Transverse colon (tissue), 4 donors: ENCODE measurements at regions not wholly inside any gene's neighbourhood (a gene's known extent, or its start where the extent isn't known, plus 50 kb on each side); places are given as distances from the start of the nearest gene placed in this dataset.

Experiments
- DNase-seq: peaks from one replicate; pipeline ENCODE4 v3.0.0-alpha.2; 2019
- H3K27ac ChIP-seq, 4 donors: fragments of 200-600 bp; sonication (generic); 2 replicates each; pipeline ENCODE4 v1.5.1; 2016 to 2018; ENCODE audit warnings: inconsistent platforms in 4 of 4
- H3K27me3 ChIP-seq: fragments of 200-600 bp; sonication (generic); 2 replicates; pipeline ENCODE4 v1.5.1; 2017; ENCODE audit warnings: inconsistent platforms
- H3K36me3 ChIP-seq, 4 donors: fragments of 200-600 bp; sonication (generic); 2 replicates each; pipeline ENCODE4 v1.5.1; 2017 to 2019; ENCODE audit warnings: inconsistent platforms in 4 of 4
- H3K4me1 ChIP-seq, 4 donors: fragments of 200-600 bp; sonication (generic); 2 replicates each; pipeline ENCODE4 v1.5.1; 2017 to 2020; ENCODE audit warnings: inconsistent platforms in 4 of 4
- H3K4me3 ChIP-seq, 4 donors: fragments of 200-600 bp; sonication (generic); 1 replicate in 1 of 4; 2 replicates in 3 of 4; pipeline versions ENCODE4 v1.5.1 to v1.6.1; 2017 to 2019; ENCODE audit warnings: inconsistent platforms in 4 of 4
- H3K9me3 ChIP-seq, 2 donors: fragments of 200-600 bp; sonication (generic); 2 replicates each; pipeline ENCODE4 v1.5.1; 2017 to 2019; ENCODE audit warnings: inconsistent platforms in 2 of 2
- EP300 ChIP-seq: sonication (generic); formaldehyde crosslinking; IDR thresholded peaks from one replicate; pipeline ENCODE4 v1.6.1; 2017; ENCODE audit warnings: antibody characterized with exemption, low read depth
- POLR2A ChIP-seq: fragments of 450-650 bp; IDR thresholded peaks from one replicate; pipeline ENCODE4 v1.6.1; 2016; ENCODE audit warnings: antibody characterized with exemption, mild to moderate bottlenecking, moderate library complexity
- POLR2AphosphoS5 ChIP-seq, 3 donors: sonication (generic); formaldehyde crosslinking; IDR thresholded peaks; one replicate each; pipeline ENCODE4 v1.6.1; 2016; ENCODE audit warnings: antibody characterized with exemption in 3 of 3
- WGBS, 2 donors: methylation state at CpG; one replicate each; pipeline ENCODE4 v1.1.5; 2018; ENCODE audit warnings: low coverage in 1 of 2; 5-methylcytosine and 5-hydroxymethylcytosine counted together
- in situ Hi-C, 4 donors: fragments of 200-750 bp; cut with MboI; loops; one replicate each; pipeline versions ENCODE4 v1.15.0 to v1.15.1; 2017; ENCODE audit warnings: low sequenced_read_pairs in 3 of 4, low pct_ligation_motif_present in 1 of 4, low pct_unique_long_range_greater_than_20kb in 1 of 4
- intact Hi-C: fragments of 100-400 bp; cut with DNase I; formaldehyde crosslinking; loops from one replicate; pipeline ENCODE4 v1.15.1; 2023; ENCODE audit warnings: low total_unique reads
- TF ChIP-seq, protein P1 (sequence below), 5 experiments: fragments of 200-600 bp in 3 of 5; fragments of 450-650 bp in 2 of 5; sonication (generic) in 3 of 5; IDR thresholded peaks; 1 replicate in 2 of 5; 2 replicates in 3 of 5; pipeline ENCODE4 v1.5.1; 2016 to 2017; ENCODE audit warnings: antibody characterized with exemption in 5 of 5, inconsistent platforms in 3 of 5, mild to moderate bottlenecking in 2 of 5, moderate library complexity in 1 of 5

DNA sequence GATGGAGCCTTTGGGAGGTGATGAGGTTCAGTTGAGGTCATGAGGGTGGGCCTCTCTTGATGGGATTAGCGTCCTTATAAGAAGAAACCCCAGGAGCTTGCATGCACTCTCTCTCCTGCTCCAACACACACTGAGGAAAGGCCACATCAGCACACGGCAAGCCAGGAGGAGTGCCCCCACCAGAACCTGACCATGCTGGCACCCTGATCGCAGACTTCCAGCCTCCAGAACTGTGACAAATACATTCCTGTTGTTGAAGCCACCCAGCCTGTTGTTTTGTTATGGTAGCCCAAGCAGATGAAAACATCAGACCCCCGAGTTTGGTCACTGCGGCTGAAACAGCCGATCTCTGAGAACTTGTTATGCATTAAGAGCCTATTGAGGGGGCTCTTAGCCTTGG, 64.8 kb upstream of the SOD1 start:
- in situ Hi-C loops (loop anchor here in 2 of 4 donors (5.0 to 25.0 kb wide), 2 partner anchors 257 to 397 kb away; partner anchors contain the start of gene TIAM1 (in 1 of the 2)), intact Hi-C loops (loop anchor here (5.0 kb wide), 1 partner anchor 402 kb away; no protein-coding TSS in a partner anchor)
- no peaks in the 10 kb centered on the region for H3K9me3 ChIP-seq
- no peaks in the 10 kb centered on the region for H3K4me1 ChIP-seq
- H3K27me3 ChIP-seq = no peaks in the 10 kb centered on the region
- DNase-seq = no peak
- no peak overlapping the region for H3K4me3 ChIP-seq
- 90% methylated on average over 6 of the region's 6 CpGs; no CpG with 5 or more reads in 1 of the 2 donors for WGBS, 2 donors
- no peaks in the 10 kb centered on the region for H3K36me3 ChIP-seq
- TF ChIP-seq EP300 = no peak
- TF ChIP-seq POLR2A = no peak
- no peak for TF ChIP-seq POLR2AphosphoS5 (IDR thresholded peaks at IDR 0.05)
- TF ChIP-seq, protein P1, sequence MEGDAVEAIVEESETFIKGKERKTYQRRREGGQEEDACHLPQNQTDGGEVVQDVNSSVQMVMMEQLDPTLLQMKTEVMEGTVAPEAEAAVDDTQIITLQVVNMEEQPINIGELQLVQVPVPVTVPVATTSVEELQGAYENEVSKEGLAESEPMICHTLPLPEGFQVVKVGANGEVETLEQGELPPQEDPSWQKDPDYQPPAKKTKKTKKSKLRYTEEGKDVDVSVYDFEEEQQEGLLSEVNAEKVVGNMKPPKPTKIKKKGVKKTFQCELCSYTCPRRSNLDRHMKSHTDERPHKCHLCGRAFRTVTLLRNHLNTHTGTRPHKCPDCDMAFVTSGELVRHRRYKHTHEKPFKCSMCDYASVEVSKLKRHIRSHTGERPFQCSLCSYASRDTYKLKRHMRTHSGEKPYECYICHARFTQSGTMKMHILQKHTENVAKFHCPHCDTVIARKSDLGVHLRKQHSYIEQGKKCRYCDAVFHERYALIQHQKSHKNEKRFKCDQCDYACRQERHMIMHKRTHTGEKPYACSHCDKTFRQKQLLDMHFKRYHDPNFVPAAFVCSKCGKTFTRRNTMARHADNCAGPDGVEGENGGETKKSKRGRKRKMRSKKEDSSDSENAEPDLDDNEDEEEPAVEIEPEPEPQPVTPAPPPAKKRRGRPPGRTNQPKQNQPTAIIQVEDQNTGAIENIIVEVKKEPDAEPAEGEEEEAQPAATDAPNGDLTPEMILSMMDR (IDR thresholded peaks at IDR 0.05) = no peak
- H3K27ac ChIP-seq = no peak overlapping the region

DNA sequence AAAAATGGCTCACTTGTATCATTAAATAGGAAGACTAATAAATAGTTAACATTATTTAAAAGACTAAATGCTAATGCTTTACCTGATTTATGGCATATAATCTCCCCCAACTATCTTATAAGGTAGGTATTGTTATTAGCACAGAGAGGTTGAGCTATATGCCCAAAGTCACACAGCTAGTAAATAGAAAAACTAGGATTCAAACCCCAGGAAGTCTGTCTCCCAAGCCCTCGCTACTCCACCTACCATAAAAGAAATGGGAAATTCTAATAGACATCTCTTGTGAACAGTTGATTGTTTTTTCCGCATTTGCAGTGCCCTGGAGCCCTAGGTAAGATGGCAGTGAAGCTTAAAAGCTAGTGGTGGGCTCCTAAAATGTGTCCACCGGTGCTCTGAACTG, 65.2 kb upstream of the SOD1 start:
- no peak overlapping the region for H3K27ac ChIP-seq
- no peak for DNase-seq
- H3K27me3 ChIP-seq = no peaks in the 10 kb centered on the region
- TF ChIP-seq EP300 (no peak), POLR2AphosphoS5 (IDR thresholded peaks at IDR 0.05) (no peak)
- WGBS, 2 donors = 88 to 94% methylated on average over 2 to 3 of the region's 3 CpGs
- intact Hi-C loops (no loop called here), in situ Hi-C loops (loop anchor here in 1 of 4 donors (25.0 kb wide), 1 partner anchor 257 kb away; the partner anchor contains the start of gene TIAM1)
- no peak overlapping the region for H3K4me3 ChIP-seq
- no peaks in the 10 kb centered on the region for H3K4me1 ChIP-seq
- no peaks in the 10 kb centered on the region for H3K9me3 ChIP-seq
- no peaks in the 10 kb centered on the region for H3K36me3 ChIP-seq

DNA sequence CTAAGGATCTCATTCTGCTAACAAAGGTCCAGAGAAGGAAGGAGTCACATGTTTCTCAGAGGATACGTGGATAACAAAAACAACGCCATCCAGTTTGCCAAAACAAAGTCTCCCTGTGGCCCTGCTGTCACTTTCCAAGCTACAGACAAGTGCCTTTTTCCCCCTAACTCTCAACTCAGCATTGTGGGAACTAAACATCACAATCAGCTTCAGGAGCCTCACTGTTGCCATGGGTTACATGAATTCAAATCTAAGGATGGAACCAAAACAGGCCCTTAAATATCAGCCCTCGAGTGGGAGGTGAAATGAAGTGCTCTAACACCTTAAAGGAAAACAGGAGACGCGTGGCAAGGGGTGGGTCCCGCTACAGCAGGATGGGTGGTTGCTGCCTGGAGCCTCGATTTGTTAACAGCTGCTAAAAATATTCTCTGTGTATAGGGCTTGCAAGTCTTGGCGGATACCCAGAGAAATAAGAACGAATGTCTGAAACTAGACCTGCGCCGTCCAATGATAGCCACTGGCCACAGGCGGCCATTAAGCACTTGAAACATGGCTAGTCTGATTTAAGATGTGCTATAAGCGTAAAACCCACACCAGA, 66.4 kb upstream of the SOD1 start:
- in situ Hi-C loops (loop anchor here in 1 of 4 donors (25.0 kb wide), 1 partner anchor 256 kb away; the partner anchor contains the start of gene TIAM1), intact Hi-C loops (no loop called here)
- no peak overlapping the region for H3K27ac ChIP-seq
- H3K4me3 ChIP-seq = no peak overlapping the region
- H3K4me1 ChIP-seq = no peaks in the 10 kb centered on the region
- 69 to 70% methylated on average over 10 to 13 of the region's 13 CpGs for WGBS, 2 donors
- no peak for DNase-seq
- H3K27me3 ChIP-seq = no peaks in the 10 kb centered on the region
- H3K9me3 ChIP-seq = no peaks in the 10 kb centered on the region
- TF ChIP-seq, protein P1 (IDR thresholded peaks at IDR 0.05) = no peak
- TF ChIP-seq POLR2A = no peak
- no peak for TF ChIP-seq POLR2AphosphoS5 (IDR thresholded peaks at IDR 0.05)
- no peak for TF ChIP-seq EP300
- no peaks in the 10 kb centered on the region for H3K36me3 ChIP-seq

DNA sequence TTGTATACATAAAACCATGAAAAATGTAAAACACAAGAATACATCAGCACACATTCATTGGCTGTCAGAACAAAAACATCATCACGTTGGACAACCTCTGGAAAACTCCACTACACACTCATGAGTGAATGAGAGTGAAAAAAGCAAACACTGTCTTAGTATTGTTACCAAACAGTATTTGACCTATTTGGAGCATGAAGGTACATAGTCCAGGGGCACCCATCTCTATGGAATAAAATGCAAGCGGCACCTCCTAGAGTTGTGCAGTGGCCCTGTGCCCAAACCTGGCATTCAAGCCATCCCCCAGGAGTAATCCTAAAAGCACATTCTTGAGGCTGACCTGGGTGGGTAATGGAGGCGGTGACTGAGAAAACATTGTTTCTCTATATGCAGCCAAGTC, 67.0 kb upstream of the SOD1 start:
- no peak for DNase-seq
- Histone ChIP-seq H3K4me1 (no peaks in the 10 kb centered on the region), H3K27me3 (no peaks in the 10 kb centered on the region), H3K4me3 (no peak overlapping the region), H3K9me3 (no peaks in the 10 kb centered on the region), H3K36me3 (no peaks in the 10 kb centered on the region), H3K27ac (no peak overlapping the region)
- TF ChIP-seq POLR2A (no peak), EP300 (no peak), POLR2AphosphoS5 (IDR thresholded peaks at IDR 0.05) (no peak)
- TF ChIP-seq, protein P1 (IDR thresholded peaks at IDR 0.05) = no peak
- WGBS, 2 donors = 70 to 80% methylated on average over 2 to 3 of the region's 3 CpGs
- intact Hi-C loops = no loop called here
- in situ Hi-C loops = loop anchor here in 1 of 4 donors (25.0 kb wide), 1 partner anchor 255 kb away; the partner anchor contains the start of gene TIAM1
